Skin of body (tissue), 1 donor: ENCODE measurements at regions not wholly inside any gene's neighbourhood (a gene's known extent, or its start where the extent isn't known, plus 50 kb on each side); places are given as distances from the start of the nearest gene placed in this dataset.
"Not testable (repeated sequence)": the region's sequence is repeated elsewhere in the genome, so short reads cannot be mapped to it uniquely, and the experiment has no call there.

Source experiments
- DNase-seq: peaks from one replicate; lab custom pipeline; 2025; lab: John Stamatoyannopoulos, UW

DNA sequence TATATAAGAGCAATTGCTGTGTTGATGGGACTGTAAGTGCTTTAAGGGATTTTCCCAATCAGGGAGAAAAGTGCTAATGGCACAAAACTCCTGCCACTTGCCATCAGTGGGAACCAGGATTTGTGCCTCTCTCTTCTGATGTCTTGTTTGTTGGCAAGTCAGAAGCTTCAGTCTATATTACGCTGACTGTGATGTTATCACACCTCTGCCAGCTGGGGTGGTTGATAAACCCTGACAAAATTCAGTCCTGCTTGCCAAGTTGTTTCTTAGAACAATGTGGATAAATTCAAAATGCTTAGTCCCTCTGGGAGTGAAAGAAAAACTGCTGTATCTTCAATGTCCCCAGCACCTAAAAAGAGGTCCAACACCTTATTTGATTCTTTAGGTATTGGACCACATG, 161.4 kb upstream of the FBXL7 start:
- DNase-seq: no peak

DNA sequence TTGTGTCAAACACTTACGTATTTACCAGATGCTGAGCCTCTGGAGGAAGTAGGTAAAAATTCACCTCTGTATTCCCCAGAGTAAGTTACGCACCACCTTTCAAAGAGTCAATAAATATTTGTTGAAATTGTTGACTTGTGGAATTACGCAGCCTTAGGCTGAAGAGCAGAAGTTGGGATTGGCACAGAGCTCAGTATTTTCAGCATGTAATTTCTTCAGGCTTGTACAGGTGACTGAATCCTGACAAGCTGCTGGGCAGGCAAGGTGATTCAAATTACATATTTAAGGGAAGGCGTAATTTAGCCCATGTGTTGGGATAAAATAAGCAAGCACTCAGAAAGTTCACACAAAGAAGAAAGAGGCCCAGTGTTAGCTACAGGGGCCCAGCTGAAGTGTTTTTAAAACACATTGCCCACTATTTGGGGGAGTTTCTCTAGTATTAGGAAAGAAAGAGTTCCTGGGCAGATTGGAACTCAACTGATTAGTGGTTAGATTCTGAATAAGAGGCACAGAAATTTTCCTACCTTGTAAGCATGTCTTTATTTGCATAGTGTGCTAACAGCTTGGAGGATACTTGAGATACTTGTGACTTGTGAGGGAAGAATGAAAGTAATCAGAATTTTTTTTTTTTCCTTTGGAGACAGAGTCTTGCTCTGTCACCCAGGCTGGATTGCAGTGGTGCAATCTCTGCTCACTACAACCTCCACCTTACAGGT, 165.3 kb upstream of the FBXL7 start:
- no peak for DNase-seq

DNA sequence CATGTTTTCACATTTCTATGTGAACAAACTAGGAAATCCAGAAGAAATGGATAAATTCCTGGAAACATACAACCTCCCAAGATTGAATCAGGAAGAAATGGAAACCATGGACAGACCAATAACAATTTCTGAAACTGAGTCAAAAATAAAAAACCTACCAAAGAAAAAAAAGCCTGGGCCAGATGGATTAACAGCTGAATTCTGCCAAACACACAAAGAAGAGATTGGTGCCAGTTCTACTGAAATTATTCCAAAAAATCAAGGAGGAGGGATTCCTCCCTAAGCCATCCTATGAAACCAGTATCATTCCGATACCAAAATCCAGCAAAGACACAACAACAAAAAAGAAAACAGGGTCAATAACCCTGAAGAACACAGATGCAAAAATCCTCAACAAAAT, 166.9 kb upstream of the FBXL7 start:
- DNase-seq: no peak

DNA sequence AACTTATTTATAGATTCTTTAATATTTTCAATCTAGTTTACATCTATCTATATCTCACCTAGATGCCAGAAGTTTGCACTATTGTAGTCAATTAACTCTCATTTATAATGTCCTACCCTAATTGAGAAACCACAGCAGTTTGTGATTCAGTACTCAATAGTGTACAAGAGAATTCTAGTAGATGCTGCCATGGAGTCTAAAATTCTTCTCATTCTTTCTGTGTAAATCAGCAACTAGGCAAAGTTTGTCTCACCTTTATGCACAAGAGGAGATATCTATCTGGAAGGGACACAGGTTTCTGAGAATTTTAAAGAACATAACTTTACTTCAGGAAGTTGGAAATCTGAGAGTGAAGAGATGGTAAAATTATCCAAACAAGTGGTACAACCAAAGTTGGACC, 173.0 kb upstream of the FBXL7 start:
- no peak for DNase-seq

DNA sequence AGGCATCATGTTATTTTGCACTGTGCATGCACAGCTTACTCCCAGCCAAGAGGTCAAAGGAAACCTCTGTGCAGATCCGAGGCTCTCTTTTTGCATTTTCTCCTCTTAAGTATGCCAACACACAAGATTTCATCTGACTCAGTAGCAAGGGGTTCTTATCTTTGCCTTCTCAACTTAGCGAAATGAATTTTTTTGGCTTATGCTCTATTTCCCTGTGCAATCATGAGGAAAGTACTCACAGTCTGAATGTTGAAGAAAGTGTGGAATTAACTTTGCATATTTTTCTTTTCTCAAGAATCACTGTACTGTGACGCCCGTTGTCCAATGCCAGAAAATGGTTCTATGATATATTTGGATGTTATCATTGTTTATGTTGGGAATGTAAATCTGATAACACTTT, 173.5 kb upstream of the FBXL7 start:
- no peak for DNase-seq

DNA sequence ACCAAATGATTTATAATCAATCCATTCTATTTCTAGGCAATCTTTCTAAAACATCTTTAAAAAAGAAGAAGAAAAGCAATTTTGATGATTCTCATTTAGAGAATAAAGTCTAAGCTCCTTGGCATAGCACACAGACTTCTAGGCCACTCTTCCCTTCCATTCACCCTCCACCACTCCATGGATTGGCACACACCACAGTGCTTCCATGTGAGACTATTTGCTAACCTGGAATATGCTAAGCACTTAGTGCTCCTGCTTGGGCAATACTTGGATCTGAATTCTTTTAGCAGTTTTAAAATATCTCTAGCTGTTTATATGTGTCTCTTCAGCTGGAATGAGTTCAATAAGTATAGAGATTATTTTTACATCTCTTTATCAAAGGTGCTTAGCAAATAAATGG, 177.6 kb upstream of the FBXL7 start:
- DNase-seq: no peak

DNA sequence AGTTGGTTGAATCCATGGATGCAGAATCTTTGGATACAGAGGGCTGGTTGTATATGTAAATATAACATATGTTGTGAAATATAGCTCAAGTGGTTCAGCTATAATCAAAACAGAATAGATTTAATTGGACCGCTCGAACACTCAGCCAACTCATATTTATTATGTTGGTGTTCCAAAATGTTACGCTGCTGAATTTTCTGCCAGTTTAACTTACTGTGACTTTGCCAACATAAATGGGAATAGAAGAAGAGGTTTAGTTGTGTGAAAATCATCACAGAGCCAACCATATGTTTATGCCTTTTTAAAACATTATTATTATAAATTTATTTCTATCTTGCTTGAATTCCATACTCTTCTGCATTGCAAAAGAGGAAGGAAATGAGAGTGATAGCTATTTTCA, 178.2 kb upstream of the FBXL7 start:
- DNase-seq: peak; percentile 25

DNA sequence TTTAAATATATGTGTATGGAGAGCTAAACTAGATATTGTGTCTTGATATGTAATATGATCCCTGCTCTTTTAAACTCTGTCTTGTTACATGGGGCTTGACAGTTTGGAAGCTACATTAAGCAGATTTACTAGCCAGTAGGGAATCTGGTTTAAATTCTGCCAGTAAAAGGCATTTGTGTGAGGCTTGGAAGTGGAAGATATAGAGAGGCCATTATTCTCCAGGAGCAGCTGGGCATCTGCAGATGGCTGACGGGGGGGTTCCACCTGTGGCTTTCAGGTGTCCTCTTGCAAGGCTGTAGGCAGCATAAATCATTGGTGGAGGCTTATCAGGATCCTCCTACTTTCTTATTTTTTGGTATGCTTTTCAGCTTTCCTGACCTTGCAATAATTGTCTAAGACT, 179.1 kb upstream of the FBXL7 start:
- DNase-seq: no peak

DNA sequence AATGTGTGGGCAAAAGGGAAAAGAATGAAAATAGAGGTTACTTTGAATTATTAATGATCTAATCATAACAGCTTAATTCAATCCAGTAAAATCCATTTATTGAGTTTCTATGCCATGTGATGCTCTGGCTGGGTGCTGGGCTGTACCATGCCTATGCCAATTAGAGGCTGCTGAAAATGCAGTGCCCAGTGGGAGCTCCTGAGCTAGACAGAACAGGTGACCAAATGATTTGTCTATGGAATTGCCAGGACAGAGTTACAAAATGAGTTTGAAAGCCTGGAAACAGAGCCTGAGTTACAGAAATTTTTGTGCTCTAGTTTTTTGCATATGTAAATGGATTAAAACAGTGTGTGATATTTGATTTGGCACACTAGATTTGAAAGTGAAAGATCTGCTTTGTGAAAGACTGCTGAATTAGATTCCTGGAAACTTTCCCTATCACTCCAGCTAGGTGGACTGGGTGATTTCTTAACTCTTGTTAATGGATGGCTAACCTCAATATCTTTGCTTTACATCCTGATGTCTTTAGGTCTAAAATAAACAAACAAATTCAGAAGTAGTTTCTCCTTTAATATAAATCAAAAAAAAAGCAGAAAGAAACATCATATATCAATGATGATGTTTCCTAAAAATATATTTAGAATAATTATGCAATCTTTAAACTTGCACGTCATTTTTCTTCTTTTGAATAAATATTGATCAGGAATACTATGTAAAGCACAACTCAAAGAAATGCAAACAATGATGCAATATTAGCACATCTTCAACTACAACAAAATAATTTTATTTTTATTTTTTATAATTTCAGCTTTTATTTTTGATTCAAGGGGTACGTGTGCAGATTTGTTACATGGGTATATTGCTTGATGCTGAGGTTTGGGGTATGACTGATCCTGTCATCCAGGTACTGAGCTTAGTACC, 194.8 kb upstream of the FBXL7 start:
- no peak for DNase-seq

DNA sequence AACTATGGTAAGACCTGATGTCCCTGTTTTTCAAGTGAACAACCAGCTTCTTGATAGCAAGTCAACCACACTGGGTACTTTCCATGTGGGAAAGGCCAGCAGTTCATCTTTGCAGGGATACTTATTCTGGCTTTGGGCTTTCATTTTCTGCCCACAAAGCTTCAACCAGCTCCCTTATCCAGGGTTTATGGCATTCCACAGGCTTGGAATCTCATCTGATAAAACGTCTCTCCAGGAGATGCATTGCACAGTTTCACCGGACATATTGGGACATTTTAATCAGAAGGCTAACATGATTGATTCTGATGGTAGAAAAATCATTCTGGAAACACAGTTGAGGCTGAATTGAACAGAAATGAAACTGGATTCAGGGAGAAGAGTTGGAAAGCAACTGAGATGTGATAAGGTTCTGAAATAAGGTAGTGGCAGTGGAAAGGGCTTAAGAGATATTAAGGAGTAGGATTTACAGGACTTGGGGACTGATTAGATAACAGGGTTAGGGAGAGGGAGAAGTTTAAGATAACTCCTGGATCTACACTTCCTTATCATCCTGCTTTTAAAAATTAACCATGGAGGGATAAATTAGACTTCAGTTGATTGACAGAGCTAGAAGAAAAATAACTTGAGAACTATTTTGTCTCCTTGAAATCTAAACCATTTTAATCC, 195.8 kb upstream of the FBXL7 start:
- no peak for DNase-seq

DNA sequence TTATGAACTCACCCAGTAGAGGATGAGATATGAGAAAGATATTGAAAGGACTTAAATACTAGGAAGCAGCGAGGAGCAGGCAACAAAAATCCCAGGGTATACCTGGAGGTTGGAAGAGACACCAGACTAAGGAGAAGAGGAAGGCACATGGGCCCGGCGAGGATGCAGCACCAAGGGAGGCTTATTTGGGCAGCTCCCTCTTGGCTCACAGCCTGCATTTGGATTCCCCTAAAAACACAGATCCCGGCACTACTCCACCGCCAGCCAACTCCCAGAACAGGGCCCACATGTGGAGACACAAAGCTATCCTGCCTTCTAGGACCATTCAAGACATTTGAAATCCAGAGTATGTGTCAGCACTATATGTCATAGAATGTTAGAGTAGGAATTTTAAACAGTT, 199.8 kb upstream of the FBXL7 start:
- DNase-seq: no peak

DNA sequence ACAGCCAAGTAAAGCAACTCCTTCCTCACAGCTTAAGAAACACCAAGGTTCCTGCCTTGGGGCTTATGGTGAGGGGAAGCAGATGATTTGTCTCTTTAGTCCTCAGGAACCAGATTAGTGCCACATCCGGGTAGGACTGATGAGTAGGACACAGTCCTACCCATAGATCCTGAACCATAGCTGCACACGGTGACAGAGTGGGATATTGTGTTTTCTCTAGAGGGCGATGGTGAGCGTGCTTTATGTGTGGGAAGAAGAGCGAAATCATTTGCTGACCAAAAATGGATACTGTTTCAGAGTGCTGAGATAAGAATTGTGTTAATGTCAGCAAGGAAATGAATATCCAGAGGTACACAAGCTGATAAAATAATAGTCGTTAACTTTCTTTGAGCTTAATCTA, 209.0 kb upstream of the FBXL7 start:
- no peak for DNase-seq

DNA sequence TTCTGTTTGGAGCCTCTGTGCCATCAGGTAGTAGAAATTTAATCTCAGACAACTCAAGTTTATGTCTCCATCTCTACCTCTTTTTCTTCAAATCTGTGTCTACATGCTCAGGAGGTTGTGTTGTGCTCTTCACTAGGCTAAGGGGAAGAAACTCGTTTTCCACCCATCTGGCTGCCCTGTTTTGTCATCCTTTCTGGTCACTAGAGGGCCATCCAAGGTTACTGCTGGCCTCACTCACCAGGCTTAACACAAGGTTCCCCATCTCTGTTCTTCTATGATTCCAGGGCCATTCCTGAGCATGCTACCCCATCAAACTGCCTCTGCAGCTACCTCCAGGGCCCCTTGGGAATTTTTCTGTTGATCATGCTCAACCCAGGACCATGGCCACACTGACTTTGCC, 213.3 kb upstream of the FBXL7 start:
- DNase-seq: no peak

DNA sequence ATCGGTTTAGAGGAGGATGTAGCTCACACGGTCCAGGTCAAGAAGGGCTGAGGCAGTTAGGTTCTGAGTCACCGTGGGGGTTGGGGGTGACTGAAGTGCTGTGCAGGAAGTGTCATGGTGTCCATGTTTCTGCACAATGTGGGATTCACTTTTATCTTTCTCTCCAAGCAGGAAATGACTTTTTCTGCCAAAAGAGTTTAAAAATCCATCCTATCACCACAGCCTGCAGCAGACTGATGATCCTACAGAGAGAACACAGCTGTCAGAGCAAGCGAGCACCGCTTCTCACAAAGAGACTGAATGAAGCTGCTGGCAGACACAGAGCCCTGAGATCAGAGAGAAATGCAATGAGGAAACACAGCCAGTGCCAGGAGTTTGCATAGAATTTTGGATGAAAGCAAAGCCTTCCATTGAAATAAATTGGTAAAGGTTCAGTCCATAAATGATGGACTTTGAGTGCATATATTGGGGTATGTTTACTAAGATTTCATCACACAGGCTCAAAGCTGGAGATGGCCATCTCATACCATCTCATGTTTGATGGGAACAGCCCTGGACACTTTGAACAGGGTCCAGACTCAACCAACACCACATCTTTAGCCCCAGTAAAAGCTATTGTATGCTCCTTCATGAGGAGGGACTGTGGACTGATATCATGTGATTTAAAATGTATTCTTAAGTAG, 213.9 kb upstream of the FBXL7 start:
- peak; percentile 91 for DNase-seq

DNA sequence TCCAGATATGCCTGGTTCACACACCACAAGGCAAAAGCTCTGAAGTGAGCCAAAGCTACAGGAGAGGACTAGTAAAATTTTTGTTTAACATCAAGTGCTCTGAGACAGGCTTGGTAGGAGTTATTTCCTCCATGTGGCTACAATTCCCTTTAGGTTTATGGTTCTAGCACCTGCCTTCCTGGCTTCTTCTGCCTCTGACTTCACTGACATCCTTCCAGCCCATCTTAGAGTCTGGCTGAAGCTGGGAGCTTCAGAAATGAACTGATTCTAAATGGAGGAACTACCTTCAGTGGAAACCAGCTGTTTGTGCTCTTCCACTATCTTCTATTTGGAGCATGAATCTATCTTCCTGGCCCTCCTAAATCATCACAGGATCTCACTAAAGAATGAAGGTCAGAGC, 215.3 kb upstream of the FBXL7 start:
- no peak for DNase-seq

DNA sequence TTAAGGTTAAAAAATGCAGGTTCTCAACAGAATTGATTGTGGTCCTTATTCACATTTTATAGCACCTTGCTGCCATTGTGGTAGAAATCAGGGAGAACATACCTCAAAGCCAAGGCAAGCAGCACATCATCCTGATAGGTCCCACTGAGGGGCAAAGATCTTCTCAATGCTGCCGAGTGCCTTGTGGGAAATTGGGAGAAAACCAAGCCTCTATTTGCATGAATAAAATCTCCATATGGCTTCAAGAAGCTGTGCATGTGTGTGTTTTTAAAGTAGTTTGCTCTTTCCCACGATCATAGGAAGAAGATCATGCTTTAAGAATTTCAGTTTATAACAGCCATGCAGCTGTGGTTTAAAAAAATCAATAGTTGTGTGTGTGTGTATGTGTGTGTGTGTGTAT, 216.9 kb upstream of the FBXL7 start:
- DNase-seq: peak; percentile 92

DNA sequence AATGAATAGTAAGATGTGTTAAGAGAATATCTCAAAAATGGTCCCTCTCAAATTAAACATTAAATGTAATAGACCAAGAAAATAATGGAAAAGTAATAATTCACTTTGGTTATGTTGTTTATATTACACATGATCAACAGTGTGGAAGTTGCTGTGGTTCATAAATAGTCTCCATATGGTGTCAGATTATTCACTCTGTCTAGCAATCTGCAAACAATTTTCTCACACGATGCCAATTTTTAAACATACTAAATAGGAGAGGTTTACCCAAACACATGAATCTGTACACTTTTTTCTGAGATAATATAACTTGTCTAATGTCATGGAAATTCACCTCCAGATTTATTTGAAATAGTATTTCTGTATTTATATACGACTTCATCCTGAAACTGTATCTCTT, 217.4 kb upstream of the FBXL7 start:
- DNase-seq: peak; percentile 80

DNA sequence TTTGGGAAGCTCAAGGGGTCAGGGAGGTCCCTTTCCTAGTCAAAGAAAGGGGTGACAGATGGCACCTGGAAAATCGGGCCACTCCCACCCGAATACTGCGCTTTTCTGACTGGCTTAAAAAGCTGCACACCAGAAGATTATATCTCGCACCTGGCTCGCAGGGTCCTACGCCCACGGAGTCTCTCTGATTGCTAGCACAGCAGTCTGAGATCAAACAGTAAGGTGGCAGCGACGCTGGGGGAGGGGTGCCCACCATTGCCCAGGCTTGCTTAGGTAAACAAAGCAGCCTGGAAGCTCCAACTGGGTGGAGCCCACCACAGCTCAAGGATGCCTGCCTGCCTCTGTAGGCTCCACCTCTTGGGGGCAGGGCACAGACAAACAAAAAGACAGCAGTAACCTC, 228.4 kb upstream of the FBXL7 start:
- not testable (repeated sequence) for DNase-seq

DNA sequence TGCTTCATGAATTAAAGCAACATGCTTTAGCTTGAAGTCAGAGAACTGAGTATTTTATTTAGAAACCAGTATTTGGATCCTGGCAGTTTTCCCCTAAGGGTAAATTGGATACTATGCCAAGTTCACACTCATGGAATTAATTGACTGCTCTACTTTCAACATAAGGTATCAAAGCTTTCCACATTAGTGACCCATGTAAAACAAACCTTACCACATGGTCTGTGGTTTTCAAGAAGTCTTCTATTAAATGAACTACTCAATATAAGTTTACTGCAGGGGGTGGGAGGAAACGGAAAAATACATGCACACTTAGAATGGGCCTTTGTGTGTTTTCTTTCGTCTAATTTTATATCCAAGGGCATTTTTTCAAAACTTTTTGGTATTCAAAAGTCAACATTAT, 232.0 kb upstream of the FBXL7 start:
- DNase-seq: peak; percentile 52

DNA sequence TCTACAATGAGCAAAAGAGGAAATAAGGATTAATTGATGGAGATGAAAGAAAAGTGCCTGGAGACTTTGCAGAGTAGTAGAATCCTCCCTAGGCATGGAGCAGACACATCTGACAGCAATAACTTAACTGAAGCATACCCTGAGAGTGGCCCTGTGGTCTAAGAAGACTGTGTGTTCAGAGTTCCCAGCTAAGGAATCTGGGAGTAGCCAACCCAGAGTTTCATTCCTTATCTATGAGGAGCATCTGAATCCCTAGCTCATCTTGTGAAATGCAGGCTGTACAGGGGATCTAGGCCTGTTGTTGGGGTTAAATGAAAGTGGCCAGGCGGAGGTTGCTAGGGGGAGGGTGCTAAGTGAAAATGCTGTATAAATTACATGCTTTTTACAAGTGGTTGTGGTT, 233.1 kb upstream of the FBXL7 start:
- DNase-seq: no peak

DNA sequence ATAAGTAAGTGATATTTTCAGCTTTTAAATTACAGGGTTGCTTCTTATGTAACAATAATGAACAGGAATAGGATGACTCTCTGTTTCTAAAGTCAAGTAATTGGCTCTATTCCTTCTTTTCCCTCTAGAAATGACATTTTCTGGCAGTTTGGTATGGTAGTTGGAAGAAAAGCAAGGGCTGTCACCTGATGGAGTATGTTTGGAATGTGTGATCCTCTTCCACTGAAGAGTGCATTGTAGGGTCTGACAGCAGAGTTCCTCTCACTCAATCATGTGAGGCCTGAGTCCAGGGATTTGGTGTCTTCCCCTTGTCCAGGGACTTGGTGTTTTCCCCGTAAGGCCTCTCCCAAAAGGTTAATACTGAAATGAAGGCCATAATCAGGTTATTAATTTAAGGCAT, 233.8 kb upstream of the FBXL7 start:
- DNase-seq: no peak

DNA sequence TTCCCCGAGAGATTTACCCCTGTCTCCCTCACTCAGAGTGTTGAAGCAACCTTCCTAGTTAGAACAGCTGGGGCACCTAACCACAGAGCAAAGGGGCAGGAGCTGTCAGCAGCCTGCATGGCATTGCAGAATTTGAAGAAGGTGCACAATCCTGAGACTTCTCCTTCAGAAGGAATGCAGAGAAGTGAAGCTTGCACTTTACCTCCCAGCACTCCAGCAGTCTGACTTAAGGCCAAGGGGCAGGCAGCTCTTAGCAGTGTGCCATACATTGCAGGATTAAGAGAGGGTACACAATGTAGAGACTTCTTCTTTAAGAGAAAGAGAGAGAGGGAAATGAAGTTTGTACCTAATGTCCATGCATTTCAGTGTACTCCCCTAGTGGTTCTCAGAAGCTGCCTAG, 236.0 kb upstream of the FBXL7 start:
- DNase-seq: no peak
